ENCODE measurements at regions not wholly inside any gene's neighbourhood (a gene's known extent, or its start where the extent isn't known, plus 50 kb on each side); places are given as distances from the start of the nearest gene placed in this dataset.

DNA sequence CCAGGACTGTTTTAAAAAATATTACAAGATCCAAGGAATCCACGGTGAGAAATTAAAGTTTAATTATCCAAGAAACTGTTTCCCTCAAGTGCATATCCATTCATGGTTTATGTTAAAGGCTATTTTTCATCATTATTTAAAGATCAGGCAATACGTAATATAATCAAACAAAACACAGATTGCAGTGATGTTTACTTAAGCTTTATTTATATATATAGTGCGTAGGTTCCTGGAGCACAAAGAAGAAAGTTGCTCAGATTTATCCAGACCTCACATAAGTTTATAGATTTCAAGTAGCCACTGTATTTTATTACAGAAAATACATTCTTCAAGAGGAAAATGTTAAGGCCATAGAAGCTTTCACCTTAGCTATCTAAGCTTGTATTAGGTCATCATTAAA lies 210.0 kb upstream of the KLF14 start:
- Histone ChIP-seq H3K9ac (ENCODE audit: low read depth, low read length) (no peak overlapping the region), H3K27me3 (ENCODE audit: insufficient read depth, low read length, poor library complexity) (no peaks in the 10 kb centered on the region), H3K4me1 (ENCODE audit: insufficient read depth, low read length) (peaks cover 11% of the 10 kb centered on the region; the same call in 1 of the 2 replicates), H3K9me3 (ENCODE audit: insufficient read depth, low read length, severe bottlenecking) (no peaks in the 10 kb centered on the region), H3K36me3 (ENCODE audit: insufficient read depth, low read length) (peaks cover 83% of the 10 kb centered on the region), H3K79me2 (ENCODE audit: insufficient read depth, low read length) (peaks cover 100% of the 10 kb centered on the region), H3K27ac (ENCODE audit: low read length) (no peak overlapping the region), H3K4me3 (ENCODE audit: low read depth in 1 of 2, low read length in 2 of 2) (no peak overlapping the region), H2AFZ (ENCODE audit: low read depth, low read length) (no peak overlapping the region), H4K20me1 (ENCODE audit: insufficient read depth, low read length) (peaks cover 80% of the 10 kb centered on the region), H3K4me2 (ENCODE audit: insufficient read depth, low read length) (no peak overlapping the region)
- ATAC-seq (ENCODE audit: insufficient read depth, low read depth) (no peak), DNase-seq (no peak)
- TF ChIP-seq EZH2 (IDR thresholded peaks at IDR 0.05; ENCODE audit: borderline replicate concordance, low read depth, low read length, severe bottlenecking) = no peak
- TF ChIP-seq, protein P1, sequence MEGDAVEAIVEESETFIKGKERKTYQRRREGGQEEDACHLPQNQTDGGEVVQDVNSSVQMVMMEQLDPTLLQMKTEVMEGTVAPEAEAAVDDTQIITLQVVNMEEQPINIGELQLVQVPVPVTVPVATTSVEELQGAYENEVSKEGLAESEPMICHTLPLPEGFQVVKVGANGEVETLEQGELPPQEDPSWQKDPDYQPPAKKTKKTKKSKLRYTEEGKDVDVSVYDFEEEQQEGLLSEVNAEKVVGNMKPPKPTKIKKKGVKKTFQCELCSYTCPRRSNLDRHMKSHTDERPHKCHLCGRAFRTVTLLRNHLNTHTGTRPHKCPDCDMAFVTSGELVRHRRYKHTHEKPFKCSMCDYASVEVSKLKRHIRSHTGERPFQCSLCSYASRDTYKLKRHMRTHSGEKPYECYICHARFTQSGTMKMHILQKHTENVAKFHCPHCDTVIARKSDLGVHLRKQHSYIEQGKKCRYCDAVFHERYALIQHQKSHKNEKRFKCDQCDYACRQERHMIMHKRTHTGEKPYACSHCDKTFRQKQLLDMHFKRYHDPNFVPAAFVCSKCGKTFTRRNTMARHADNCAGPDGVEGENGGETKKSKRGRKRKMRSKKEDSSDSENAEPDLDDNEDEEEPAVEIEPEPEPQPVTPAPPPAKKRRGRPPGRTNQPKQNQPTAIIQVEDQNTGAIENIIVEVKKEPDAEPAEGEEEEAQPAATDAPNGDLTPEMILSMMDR (IDR thresholded peaks at IDR 0.05; ENCODE audit: borderline replicate concordance, extremely low read depth, low read length, poor library complexity, severe bottlenecking) = no peak

DNA sequence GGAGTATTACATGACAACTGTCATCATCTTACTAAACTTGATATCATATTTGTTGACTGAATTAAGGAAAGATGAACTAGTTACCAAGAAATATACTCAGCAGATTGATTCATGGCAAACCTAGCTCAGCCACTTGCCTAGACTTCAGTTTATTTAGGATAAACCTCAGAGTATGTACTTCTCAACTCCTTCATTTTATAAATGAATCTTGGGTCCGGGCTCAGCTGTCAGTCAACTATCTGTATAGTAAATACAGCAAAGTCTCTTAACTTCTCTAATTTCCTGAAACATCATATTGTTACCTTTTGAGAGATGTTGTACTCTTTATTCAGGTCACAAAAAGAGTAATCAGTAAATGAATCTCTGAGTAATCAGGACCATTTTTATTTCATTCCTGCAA lies 211.0 kb upstream of the KLF14 start:
- Histone ChIP-seq H3K9ac (ENCODE audit: low read depth, low read length) (no peak overlapping the region), H3K4me2 (ENCODE audit: insufficient read depth, low read length) (no peak overlapping the region), H3K27me3 (ENCODE audit: insufficient read depth, low read length, poor library complexity) (no peaks in the 10 kb centered on the region), H3K4me3 (ENCODE audit: low read depth in 1 of 2, low read length in 2 of 2) (no peak overlapping the region), H3K27ac (ENCODE audit: low read length) (no peak overlapping the region), H3K9me3 (ENCODE audit: insufficient read depth, low read length, severe bottlenecking) (no peaks in the 10 kb centered on the region), H3K79me2 (ENCODE audit: insufficient read depth, low read length) (peaks cover 100% of the 10 kb centered on the region), H3K36me3 (ENCODE audit: insufficient read depth, low read length) (peaks cover 75% of the 10 kb centered on the region), H4K20me1 (ENCODE audit: insufficient read depth, low read length) (peaks cover 79% of the 10 kb centered on the region), H3K4me1 (ENCODE audit: insufficient read depth, low read length) (peaks cover 13% of the 10 kb centered on the region; the same call in 1 of the 2 replicates), H2AFZ (ENCODE audit: low read depth, low read length) (no peak overlapping the region)
- ATAC-seq (ENCODE audit: insufficient read depth, low read depth) (no peak), DNase-seq (no peak)
- TF ChIP-seq, protein P1 (IDR thresholded peaks at IDR 0.05; ENCODE audit: borderline replicate concordance, extremely low read depth, low read length, poor library complexity, severe bottlenecking) = no peak
- TF ChIP-seq EZH2 (IDR thresholded peaks at IDR 0.05; ENCODE audit: borderline replicate concordance, low read depth, low read length, severe bottlenecking) = no peak

DNA sequence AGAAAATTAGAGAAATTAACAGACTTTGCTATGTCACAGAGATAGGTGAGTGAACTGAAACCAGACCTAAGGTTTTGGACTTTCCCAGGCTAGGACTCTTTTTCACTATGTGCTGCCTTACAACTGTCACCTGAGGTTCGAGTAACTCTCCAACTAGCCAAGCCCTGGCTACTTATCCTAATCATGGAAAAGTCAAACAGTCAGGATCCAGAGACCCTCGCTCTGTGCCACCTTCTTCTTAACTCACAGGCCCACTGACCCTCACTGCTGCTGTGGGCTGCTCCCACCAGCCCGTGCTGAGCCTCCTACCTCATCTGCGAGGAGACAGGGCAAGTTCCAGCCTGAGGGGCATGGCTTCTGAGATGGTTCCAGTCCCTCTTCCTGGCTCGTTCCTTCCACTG lies 211.4 kb upstream of the KLF14 start:
- H3K36me3 ChIP-seq (ENCODE audit: insufficient read depth, low read length) = peaks cover 78% of the 10 kb centered on the region

More for the DNA sequence above, 211.4 kb upstream of the KLF14 start:
- H3K27ac ChIP-seq (ENCODE audit: low read length) = no peak overlapping the region
- DNase-seq (no peak), ATAC-seq (ENCODE audit: insufficient read depth, low read depth) (no peak)
- no peaks in the 10 kb centered on the region for H3K27me3 ChIP-seq (ENCODE audit: insufficient read depth, low read length, poor library complexity)
- H2AFZ ChIP-seq (ENCODE audit: low read depth, low read length) = no peak overlapping the region
- H3K79me2 ChIP-seq (ENCODE audit: insufficient read depth, low read length) = peaks cover 100% of the 10 kb centered on the region
- no peaks in the 10 kb centered on the region for H3K9me3 ChIP-seq (ENCODE audit: insufficient read depth, low read length, severe bottlenecking)
- no peak overlapping the region for H3K9ac ChIP-seq (ENCODE audit: low read depth, low read length)
- no peak for TF ChIP-seq EZH2 (IDR thresholded peaks at IDR 0.05; ENCODE audit: borderline replicate concordance, low read depth, low read length, severe bottlenecking)
- TF ChIP-seq, protein P1 (IDR thresholded peaks at IDR 0.05; ENCODE audit: borderline replicate concordance, extremely low read depth, low read length, poor library complexity, severe bottlenecking) = no peak
- no peak overlapping the region for H3K4me2 ChIP-seq (ENCODE audit: insufficient read depth, low read length)
- peaks cover 17% of the 10 kb centered on the region; the same call in 1 of the 2 replicates for H3K4me1 ChIP-seq (ENCODE audit: insufficient read depth, low read length)
- H4K20me1 ChIP-seq (ENCODE audit: insufficient read depth, low read length) = peaks cover 83% of the 10 kb centered on the region
- no peak overlapping the region for H3K4me3 ChIP-seq (ENCODE audit: low read depth in 1 of 2, low read length in 2 of 2)
